ENCODE measurements at regions not wholly inside any gene's neighbourhood (a gene's known extent, or its start where the extent isn't known, plus 50 kb on each side); places are given as distances from the start of the nearest gene placed in this dataset. TPM values are rescaled to one million over a fixed set of nuclear protein-coding genes. Genes with fewer than 3 reads are reported as not detected.

Small RNAs in the stretch of these regions (small RNA-seq; reads per million reads assigned to genes)
- gene RNA5SP331 (ENCODE audit: low replicate concordance): not detected
